ENCODE measurements at regions not wholly inside any gene's neighbourhood (a gene's known extent, or its start where the extent isn't known, plus 50 kb on each side); places are given as distances from the start of the nearest gene placed in this dataset.

DNA sequence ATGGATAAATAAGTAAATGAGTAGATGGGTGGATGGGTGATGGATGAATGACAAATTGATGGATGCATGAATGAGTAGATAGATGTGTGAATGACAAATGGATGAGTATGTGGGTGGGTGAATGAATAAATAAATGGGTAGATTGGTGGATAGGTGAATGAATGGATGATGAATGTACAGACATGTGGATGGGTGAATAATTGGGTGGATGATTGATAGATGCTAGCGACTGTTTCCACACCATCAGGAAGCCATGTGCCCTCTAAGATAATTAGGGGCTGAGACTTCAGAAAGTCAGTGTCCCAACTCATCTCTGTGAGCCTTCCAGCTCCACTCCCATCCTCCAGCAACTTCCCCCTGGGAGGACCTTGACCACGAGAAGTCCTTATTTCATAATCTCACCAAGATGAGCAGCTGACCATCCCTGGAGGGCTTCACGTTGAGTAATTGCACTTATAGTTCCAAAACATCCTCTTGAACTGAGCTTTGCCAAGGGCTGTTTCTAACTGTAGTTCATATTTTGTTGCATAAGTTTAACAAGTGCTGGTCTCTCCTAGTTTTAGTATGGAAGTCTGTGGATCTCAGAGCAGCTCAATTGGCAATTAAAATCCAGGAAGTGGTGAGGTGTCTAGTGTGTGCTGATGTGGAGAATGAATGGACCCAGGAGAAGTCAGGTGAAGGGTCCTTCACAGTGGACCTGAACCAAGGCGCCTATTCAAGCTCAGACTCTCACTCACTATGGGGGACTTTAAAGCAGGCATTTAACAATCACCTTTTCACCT is 295.7 kb downstream of the ADGRD1 start:
- H2BK5ac ChIP-seq (ENCODE audit: low read depth, low read length, poor library complexity): no peak overlapping the region
- no peak overlapping the region for H4K91ac ChIP-seq (ENCODE audit: low read depth, low read length)
- no peaks in the 10 kb centered on the region for H3K79me2 ChIP-seq (ENCODE audit: control insufficient read depth, insufficient read depth, low read length, poor library complexity)
- WGBS (ENCODE audit: extremely low coverage, insufficient coverage, insufficient read length): no CpG with 5 or more reads among the region's 4 CpGs
- no peaks in the 10 kb centered on the region for H3K79me1 ChIP-seq (ENCODE audit: low read length)
- no peak overlapping the region for H3K14ac ChIP-seq (ENCODE audit: low read length)
- H3K4me3 ChIP-seq (ENCODE audit: low read depth, low read length): no peak overlapping the region
- H2BK120ac ChIP-seq (ENCODE audit: insufficient read depth, low read length, poor library complexity): no peak overlapping the region
- H4K12ac ChIP-seq (ENCODE audit: low read depth, low read length): no peak overlapping the region
- no peak overlapping the region for H3K23ac ChIP-seq (ENCODE audit: low read length)
- H3K4me2 ChIP-seq (ENCODE audit: low read length): no peak overlapping the region
- no peak overlapping the region for H2AFZ ChIP-seq (ENCODE audit: insufficient read depth, low read length, poor library complexity)
- H2BK12ac ChIP-seq (ENCODE audit: low read length): no peak overlapping the region
- DNase-seq: no peak
- H3K9ac ChIP-seq (ENCODE audit: low read length): no peak overlapping the region
- H3K36me3 ChIP-seq (ENCODE audit: control insufficient read depth in 1 of 2, insufficient read depth in 2 of 2, low read length in 2 of 2): no peaks in the 10 kb centered on the region
- H3K9me3 ChIP-seq (ENCODE audit: insufficient read depth, low read depth, low read length): peaks cover 16% of the 10 kb centered on the region
- no peak overlapping the region for H3K18ac ChIP-seq (ENCODE audit: low read length)
- no peaks in the 10 kb centered on the region for H3K4me1 ChIP-seq (ENCODE audit: control insufficient read depth in 1 of 2, insufficient read depth in 2 of 2, low read length in 2 of 2)
- H3K27ac ChIP-seq (ENCODE audit: low read depth, low read length): no peak overlapping the region
- peaks cover 2% of the 10 kb centered on the region for H3K27me3 ChIP-seq (ENCODE audit: insufficient read depth, low read length)
- H2AK5ac ChIP-seq (ENCODE audit: low read length): no peak overlapping the region
- no peak overlapping the region for H4K8ac ChIP-seq (ENCODE audit: low read depth, low read length)
- H3K4ac ChIP-seq (ENCODE audit: low read depth, low read length): no peak overlapping the region

DNA sequence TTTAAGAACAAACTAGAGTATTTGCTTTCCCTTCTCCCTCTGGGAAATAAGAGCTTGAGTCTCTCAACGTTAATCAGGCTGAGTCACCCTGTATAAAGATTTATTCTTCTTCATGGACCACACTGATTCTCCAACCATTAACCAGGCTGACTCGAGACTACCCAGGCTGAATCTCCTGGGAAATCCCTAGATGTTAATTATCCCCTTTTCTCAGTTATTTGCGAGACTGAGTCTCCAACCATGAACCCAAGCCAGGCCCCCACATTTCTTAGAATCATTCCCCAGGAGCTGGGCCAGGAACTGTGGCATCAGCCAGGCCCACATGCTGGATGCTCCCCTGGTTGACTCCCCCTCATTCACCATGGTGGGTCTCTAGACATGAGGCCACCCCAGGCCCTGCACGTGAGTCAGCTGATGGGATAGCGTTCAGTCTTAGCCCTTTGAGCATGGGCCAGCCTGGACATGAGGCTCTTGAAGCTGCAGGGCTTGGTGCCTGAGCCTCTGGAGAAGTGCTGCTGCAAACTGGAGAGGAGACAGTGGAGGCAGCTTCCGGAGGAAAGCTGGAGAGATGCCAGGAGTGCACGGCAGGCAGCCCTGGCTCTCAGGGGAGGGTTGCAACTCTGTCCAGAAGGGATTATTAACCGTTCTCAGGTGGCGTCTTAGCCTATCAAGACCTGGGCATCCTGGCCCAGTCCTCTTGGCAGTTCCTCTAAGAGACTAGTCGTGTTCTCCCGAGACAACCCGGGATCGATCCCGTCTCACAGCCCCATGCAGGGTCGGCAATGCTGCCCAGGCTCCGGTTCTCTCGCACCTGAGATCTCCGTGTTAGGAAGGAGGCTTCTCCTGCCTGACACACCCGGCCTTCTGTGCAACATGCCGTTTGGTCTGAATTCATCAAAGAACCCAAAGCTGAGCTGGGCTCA is 296.6 kb downstream of the ADGRD1 start:
- Histone ChIP-seq H3K4ac (ENCODE audit: low read depth, low read length) (no peak overlapping the region), H4K91ac (ENCODE audit: low read depth, low read length) (no peak overlapping the region), H3K79me2 (ENCODE audit: control insufficient read depth, insufficient read depth, low read length, poor library complexity) (no peaks in the 10 kb centered on the region), H3K23ac (ENCODE audit: low read length) (no peak overlapping the region), H2BK12ac (ENCODE audit: low read length) (no peak overlapping the region), H3K27me3 (ENCODE audit: insufficient read depth, low read length) (peaks cover 2% of the 10 kb centered on the region), H2AK5ac (ENCODE audit: low read length) (no peak overlapping the region), H3K18ac (ENCODE audit: low read length) (no peak overlapping the region), H3K14ac (ENCODE audit: low read length) (no peak overlapping the region), H3K9ac (ENCODE audit: low read length) (no peak overlapping the region), H2AFZ (ENCODE audit: insufficient read depth, low read length, poor library complexity) (no peak overlapping the region), H3K27ac (ENCODE audit: low read depth, low read length) (no peak overlapping the region), H2BK120ac (ENCODE audit: insufficient read depth, low read length, poor library complexity) (no peak overlapping the region), H3K9me3 (ENCODE audit: insufficient read depth, low read depth, low read length) (peaks cover 18% of the 10 kb centered on the region), H3K4me1 (ENCODE audit: control insufficient read depth in 1 of 2, insufficient read depth in 2 of 2, low read length in 2 of 2) (no peaks in the 10 kb centered on the region), H4K8ac (ENCODE audit: low read depth, low read length) (no peak overlapping the region), H3K79me1 (ENCODE audit: low read length) (no peaks in the 10 kb centered on the region), H4K12ac (ENCODE audit: low read depth, low read length) (no peak overlapping the region), H3K4me2 (ENCODE audit: low read length) (no peak overlapping the region), H3K36me3 (ENCODE audit: control insufficient read depth in 1 of 2, insufficient read depth in 2 of 2, low read length in 2 of 2) (no peaks in the 10 kb centered on the region), H2BK5ac (ENCODE audit: low read depth, low read length, poor library complexity) (no peak overlapping the region), H3K4me3 (ENCODE audit: low read depth, low read length) (no peak overlapping the region)
- no peak for DNase-seq
- WGBS (ENCODE audit: extremely low coverage, insufficient coverage, insufficient read length): no CpG with 5 or more reads among the region's 20 CpGs

DNA sequence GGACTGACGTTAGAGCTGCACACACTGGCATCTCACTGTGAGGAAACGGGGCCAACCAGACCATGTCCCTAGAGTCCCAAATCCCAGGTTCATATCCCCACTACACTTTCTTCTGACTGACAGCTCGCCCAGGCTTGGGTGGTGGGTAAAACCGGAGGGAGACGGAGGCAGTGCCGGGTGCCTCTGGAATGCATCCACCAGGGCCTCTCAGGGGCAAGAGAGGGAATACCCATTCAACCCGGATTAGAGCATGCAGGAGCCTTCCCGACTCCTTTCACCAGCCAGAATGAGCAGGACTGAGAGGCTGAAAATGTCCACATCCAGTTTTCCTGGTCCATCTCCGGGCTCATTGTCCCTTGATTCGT is 297.2 kb downstream of the ADGRD1 start:
- no peak overlapping the region for H2BK12ac ChIP-seq (ENCODE audit: low read length)
- DNase-seq: no peak
- no peak overlapping the region for H2BK5ac ChIP-seq (ENCODE audit: low read depth, low read length, poor library complexity)
- peaks cover 2% of the 10 kb centered on the region for H3K27me3 ChIP-seq (ENCODE audit: insufficient read depth, low read length)
- no peak overlapping the region for H4K91ac ChIP-seq (ENCODE audit: low read depth, low read length)
- H3K14ac ChIP-seq (ENCODE audit: low read length): no peak overlapping the region
- no peak overlapping the region for H3K4me2 ChIP-seq (ENCODE audit: low read length)
- H3K4ac ChIP-seq (ENCODE audit: low read depth, low read length): no peak overlapping the region
- H4K8ac ChIP-seq (ENCODE audit: low read depth, low read length): no peak overlapping the region
- H3K23ac ChIP-seq (ENCODE audit: low read length): no peak overlapping the region
- no peak overlapping the region for H2AK5ac ChIP-seq (ENCODE audit: low read length)
- H3K18ac ChIP-seq (ENCODE audit: low read length): no peak overlapping the region
- H3K27ac ChIP-seq (ENCODE audit: low read depth, low read length): no peak overlapping the region
- H3K9ac ChIP-seq (ENCODE audit: low read length): no peak overlapping the region
- no peak overlapping the region for H2AFZ ChIP-seq (ENCODE audit: insufficient read depth, low read length, poor library complexity)
- H3K4me1 ChIP-seq (ENCODE audit: control insufficient read depth in 1 of 2, insufficient read depth in 2 of 2, low read length in 2 of 2): no peaks in the 10 kb centered on the region
- no peaks in the 10 kb centered on the region for H3K79me2 ChIP-seq (ENCODE audit: control insufficient read depth, insufficient read depth, low read length, poor library complexity)
- H4K12ac ChIP-seq (ENCODE audit: low read depth, low read length): no peak overlapping the region
- no peaks in the 10 kb centered on the region for H3K79me1 ChIP-seq (ENCODE audit: low read length)
- H3K9me3 ChIP-seq (ENCODE audit: insufficient read depth, low read depth, low read length): peaks cover 20% of the 10 kb centered on the region
- H3K36me3 ChIP-seq (ENCODE audit: control insufficient read depth in 1 of 2, insufficient read depth in 2 of 2, low read length in 2 of 2): no peaks in the 10 kb centered on the region
- no CpG with 5 or more reads among the region's 10 CpGs for WGBS (ENCODE audit: extremely low coverage, insufficient coverage, insufficient read length)
- H2BK120ac ChIP-seq (ENCODE audit: insufficient read depth, low read length, poor library complexity): no peak overlapping the region
- no peak overlapping the region for H3K4me3 ChIP-seq (ENCODE audit: low read depth, low read length)

DNA sequence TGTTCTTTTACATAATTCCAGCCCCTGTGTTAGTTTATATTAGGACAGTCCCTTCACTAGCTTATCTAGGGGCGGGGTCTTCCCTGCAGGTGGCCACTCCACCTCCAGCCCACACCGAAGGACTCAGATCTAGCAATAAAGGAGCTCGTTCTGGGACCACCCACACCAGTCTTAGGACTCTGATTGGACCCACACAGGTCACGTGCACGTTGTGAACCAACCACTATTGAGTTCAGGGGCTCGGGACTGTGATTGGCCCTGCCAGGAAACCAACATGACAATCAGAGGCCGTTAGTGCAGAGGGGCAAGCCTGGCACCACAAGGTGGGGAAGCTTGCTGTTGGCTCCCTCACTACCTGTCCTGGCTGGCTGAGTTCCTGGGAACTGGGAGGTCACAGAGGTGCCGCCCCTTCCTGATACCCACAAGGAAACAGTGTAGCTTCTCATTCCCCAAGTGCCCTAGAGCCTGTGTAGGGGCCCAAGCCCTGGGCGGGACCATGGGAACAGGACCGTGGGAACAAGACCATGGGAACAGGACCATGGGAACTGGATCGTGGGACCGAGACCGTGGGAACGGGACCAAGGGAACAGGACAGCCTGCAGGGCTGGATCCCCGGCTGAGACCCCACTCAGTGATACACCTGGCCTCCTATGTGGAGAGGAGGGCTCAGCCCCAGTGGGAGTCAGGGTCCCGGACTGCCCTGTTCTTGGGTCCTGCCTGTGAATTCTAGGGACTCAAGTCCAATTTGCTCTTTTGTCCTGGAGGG is 297.8 kb downstream of the ADGRD1 start:
- no peak overlapping the region for H3K4me2 ChIP-seq (ENCODE audit: low read length)
- H3K79me2 ChIP-seq (ENCODE audit: control insufficient read depth, insufficient read depth, low read length, poor library complexity): no peaks in the 10 kb centered on the region
- H3K4me3 ChIP-seq (ENCODE audit: low read depth, low read length): no peak overlapping the region
- H3K23ac ChIP-seq (ENCODE audit: low read length): no peak overlapping the region
- H2BK5ac ChIP-seq (ENCODE audit: low read depth, low read length, poor library complexity): no peak overlapping the region
- H3K4me1 ChIP-seq (ENCODE audit: control insufficient read depth in 1 of 2, insufficient read depth in 2 of 2, low read length in 2 of 2): no peaks in the 10 kb centered on the region
- H3K36me3 ChIP-seq (ENCODE audit: control insufficient read depth in 1 of 2, insufficient read depth in 2 of 2, low read length in 2 of 2): no peaks in the 10 kb centered on the region
- peaks cover 20% of the 10 kb centered on the region for H3K9me3 ChIP-seq (ENCODE audit: insufficient read depth, low read depth, low read length)
- no peak overlapping the region for H4K91ac ChIP-seq (ENCODE audit: low read depth, low read length)
- no peak overlapping the region for H2BK12ac ChIP-seq (ENCODE audit: low read length)
- H3K9ac ChIP-seq (ENCODE audit: low read length): no peak overlapping the region
- H3K14ac ChIP-seq (ENCODE audit: low read length): no peak overlapping the region
- no peak overlapping the region for H2BK120ac ChIP-seq (ENCODE audit: insufficient read depth, low read length, poor library complexity)
- H3K27me3 ChIP-seq (ENCODE audit: insufficient read depth, low read length): peaks cover 2% of the 10 kb centered on the region
- no peak overlapping the region for H2AK5ac ChIP-seq (ENCODE audit: low read length)
- H2AFZ ChIP-seq (ENCODE audit: insufficient read depth, low read length, poor library complexity): no peak overlapping the region
- no peak for DNase-seq
- no peak overlapping the region for H4K8ac ChIP-seq (ENCODE audit: low read depth, low read length)
- H3K79me1 ChIP-seq (ENCODE audit: low read length): no peaks in the 10 kb centered on the region
- no peak overlapping the region for H4K12ac ChIP-seq (ENCODE audit: low read depth, low read length)
- no peak overlapping the region for H3K18ac ChIP-seq (ENCODE audit: low read length)
- no peak overlapping the region for H3K4ac ChIP-seq (ENCODE audit: low read depth, low read length)
- H3K27ac ChIP-seq (ENCODE audit: low read depth, low read length): no peak overlapping the region
- no CpG with 5 or more reads among the region's 16 CpGs for WGBS (ENCODE audit: extremely low coverage, insufficient coverage, insufficient read length)

All from trophoblast cell (in vitro differentiated cells and primary cell).